ENCODE measurements at regions not wholly inside any gene's neighbourhood (a gene's known extent, or its start where the extent isn't known, plus 50 kb on each side); places are given as distances from the start of the nearest gene placed in this dataset.

DNA sequence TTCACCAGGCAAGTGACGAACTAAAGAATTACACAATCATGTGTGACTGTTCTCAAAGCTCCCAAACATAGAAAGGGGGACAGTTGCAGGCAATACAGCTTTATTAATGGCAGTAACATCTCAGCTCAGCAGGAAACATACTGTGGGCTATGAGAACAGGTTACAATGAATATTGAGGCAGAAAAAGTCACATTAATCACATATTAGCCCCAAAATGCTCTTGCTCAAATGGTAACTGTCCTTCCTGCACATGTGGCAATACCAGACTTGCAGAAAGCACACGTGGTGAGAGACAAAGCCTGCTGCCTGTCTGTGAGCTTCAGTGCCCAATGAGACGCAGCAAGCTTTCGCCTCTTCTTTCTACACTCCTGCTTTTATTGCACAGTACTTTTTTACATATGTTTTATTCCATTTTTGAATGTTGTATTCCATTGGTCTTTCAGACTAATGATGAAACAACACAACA is 104.9 kb upstream of the ACBD5 start:
- Histone ChIP-seq H3K9me3 (ENCODE audit: control insufficient read depth, insufficient read depth, low read length) (no peaks in the 10 kb centered on the region), H2BK120ac (ENCODE audit: low read depth, low read length) (no peak overlapping the region), H4K20me1 (ENCODE audit: insufficient read depth, low read length) (no peaks in the 10 kb centered on the region), H3K23ac (ENCODE audit: low read depth, low read length) (no peak overlapping the region), H3K79me1 (ENCODE audit: low read depth in 1 of 2, low read length in 2 of 2) (no peaks in the 10 kb centered on the region), H3K18ac (ENCODE audit: low read depth, low read length) (no peak overlapping the region), H2BK15ac (ENCODE audit: low read depth, low read length) (no peak overlapping the region), H3K9ac (ENCODE audit: low read depth, low read length) (no peak overlapping the region), H3K27ac (ENCODE audit: insufficient read depth, low read length) (no peak overlapping the region), H4K5ac (ENCODE audit: low read depth, low read length) (no peak overlapping the region), H3K9me1 (ENCODE audit: insufficient read depth, low read length) (no peaks in the 10 kb centered on the region), H2BK5ac (ENCODE audit: low read depth, low read length, poor library complexity, severe bottlenecking) (no peak overlapping the region), H2AK5ac (ENCODE audit: low read depth, low read length) (no peak overlapping the region), H3K4me1 (ENCODE audit: control insufficient read depth, insufficient read depth, low read length) (no peaks in the 10 kb centered on the region), H3K4me2 (ENCODE audit: low read depth, low read length) (no peak overlapping the region), H3K4ac (ENCODE audit: low read depth, low read length) (no peak overlapping the region), H3K27me3 (ENCODE audit: control insufficient read depth, insufficient read depth, low read length) (peaks cover 4% of the 10 kb centered on the region), H2AK9ac (replicated peaks; ENCODE audit: low read depth, low read length, poor library complexity) (no peak overlapping the region), H3K14ac (replicated peaks; ENCODE audit: low read depth, low read length) (no peak overlapping the region), H2AFZ (replicated peaks; ENCODE audit: low read length, poor library complexity) (no peak overlapping the region), H4K91ac (ENCODE audit: insufficient read depth, low read depth, low read length) (no peak overlapping the region), H2BK20ac (ENCODE audit: low read depth, low read length) (no peak overlapping the region), H3K4me3 (ENCODE audit: insufficient read depth, low read depth, low read length) (no peak overlapping the region), H3K56ac (ENCODE audit: extremely low read depth, insufficient read depth, low read length) (no peak overlapping the region), H3K36me3 (ENCODE audit: control insufficient read depth, insufficient read depth, low read length) (no peaks in the 10 kb centered on the region), H4K8ac (ENCODE audit: low read depth in 2 of 2, low read length in 2 of 2) (no peak overlapping the region)
- BruUV-seq (replicated peaks), result no TSS peak
- ChIA-PET CTCF (no interaction called here), POLR2A (ENCODE audit: unreplicated experiment) (no interaction called here)
- intact Hi-C loops (cut with micrococcal nuclease) (no loop called here), in situ Hi-C loops (cut with MboI; ENCODE audit: low sequenced_read_pairs) (no loop called here), dilution Hi-C loops (cut with HindIII; ENCODE audit: low sequenced_read_pairs, unreplicated experiment) (no loop called here)
- DNase-seq, result no peak
- WGBS, 2 experiments (ENCODE audit: extremely low coverage in 2 of 2, insufficient read length in 1 of 2), result no CpG with 5 or more reads among the region's 4 CpGs
- TF ChIP-seq SMC3 (IDR thresholded peaks at IDR 0.05; ENCODE audit: low read depth, low read length), result no peak
- TF ChIP-seq FOS (IDR thresholded peaks at IDR 0.05; ENCODE audit: low read depth, low read length), result no peak
- no peak for TF ChIP-seq RFX5 (IDR thresholded peaks at IDR 0.05; ENCODE audit: low read depth, low read length)
- no peak for TF ChIP-seq RAD21 (IDR thresholded peaks at IDR 0.05; ENCODE audit: low read length)
- no peak for TF ChIP-seq MXI1 (IDR thresholded peaks at IDR 0.05; ENCODE audit: borderline replicate concordance, low read depth, low read length)
- no peak for TF ChIP-seq RCOR1 (IDR thresholded peaks at IDR 0.05; ENCODE audit: insufficient replicate concordance, low read length)
- ATAC-seq (ENCODE audit: low read depth), result no peak
